HepG2 (cell line): ENCODE measurements at regions not wholly inside any gene's neighbourhood (a gene's known extent, or its start where the extent isn't known, plus 50 kb on each side); places are given as distances from the start of the nearest gene placed in this dataset.

Source experiments
- ATAC-seq: fragments of 200-7000 bp; cut with Tn5 transposase; 3 replicates; pipeline ENCODE4 v1.9.1; 2020; ENCODE audit warnings: mild to moderate bottlenecking, moderate library complexity
- BruUV-seq: library from RNA; stranded (reverse); fragments of 400-500 nt; replicated peaks from 2 replicates; lab custom pipeline; 2021; lab: Mats Ljungman, UMichigan
- CTCF ChIA-PET: fragments of 300-600 bp; formaldehyde crosslinking; extraction: SDS; loops from one replicate; lab custom pipeline; 2021; ENCODE audit warnings: low total read pairs, inconsistent platforms, low intra/inter-chr PET ratio; lab: Yijun Ruan, JAX
- POLR2A ChIA-PET: fragments of 350-600 bp; sonication (Branson Sonifier 250); formaldehyde crosslinking; loops from one replicate; lab custom pipeline; 2020; ENCODE audit warnings: antibody characterized with exemption, inconsistent platforms; lab: Yijun Ruan, JAX
- DNase-seq: peaks from one replicate; pipeline ENCODE4 v3.0.0-alpha.2; 2015; ENCODE audit warnings: low spot score
- FAIRE-seq: peaks from 3 replicates; lab custom pipeline; 2011; peaks lifted over from hg19 to GRCh38; lab: Jason Lieb, UNC
- H2AFZ ChIP-seq: one replicate; pipeline ENCODE4 v1.6.1; 2011; ENCODE audit warnings: low read length, inconsistent platforms
- H3K27ac ChIP-seq: fragments of 300-600 bp; 3 replicates; pipeline ENCODE4 v1.8.0; 2011; ENCODE audit warnings: mixed run types, mild to moderate bottlenecking, mixed read lengths, low read length, inconsistent platforms; ENCODE audit not compliant: insufficient read depth; ENCODE audit errors: extremely low read length
- H3K27me3 ChIP-seq, 2 experiments: fragments of 200-600 bp in 1 of 2; 2 replicates in 1 of 2; 3 replicates in 1 of 2; pipeline versions ENCODE4 v1.6.0 to v1.8.0; 2011; ENCODE audit warnings: low read length in 2 of 2, mild to moderate bottlenecking in 2 of 2, moderate library complexity in 2 of 2, inconsistent platforms in 1 of 2; ENCODE audit not compliant: insufficient read depth in 2 of 2, control insufficient read depth in 1 of 2
- H3K36me3 ChIP-seq, 2 experiments: fragments of 200-600 bp in 1 of 2; replicated peaks in 1 of 2; 2 replicates in 1 of 2; 3 replicates in 1 of 2; pipeline versions ENCODE4 v1.5.1 to v1.8.0; 2011; ENCODE audit warnings: low read length in 2 of 2, inconsistent platforms in 1 of 2; ENCODE audit not compliant: insufficient read depth in 2 of 2, control insufficient read depth in 1 of 2
- H3K4me1 ChIP-seq: 2 replicates; pipeline ENCODE4 v1.5.1; 2012; ENCODE audit warnings: low read length, inconsistent platforms; ENCODE audit not compliant: insufficient read depth
- H3K4me2 ChIP-seq: 2 replicates; pipeline ENCODE4 v1.6.0; 2011; ENCODE audit warnings: low read depth, low read length, inconsistent platforms
- H3K4me3 ChIP-seq, 3 experiments: fragments of 200-600 bp in 1 of 3; sonication (generic), shearing (Covaris generic) in 1 of 3; replicated peaks in 1 of 3; 2 replicates each; pipeline ENCODE4 v1.5.1; 2011 to 2016; ENCODE audit warnings: low read length in 3 of 3, inconsistent platforms in 2 of 3, low read depth in 2 of 3, mild to moderate bottlenecking in 2 of 3, control low read depth in 1 of 3, mixed read lengths in 1 of 3; ENCODE audit not compliant: insufficient read depth in 1 of 3
- H3K79me2 ChIP-seq: one replicate; pipeline ENCODE4 v1.6.1; 2011; ENCODE audit warnings: low read length, inconsistent platforms; ENCODE audit not compliant: insufficient read depth
- H3K9ac ChIP-seq: 2 replicates; pipeline ENCODE4 v1.6.0; 2011; ENCODE audit warnings: mild to moderate bottlenecking, low read depth, low read length, inconsistent platforms; ENCODE audit not compliant: insufficient read depth
- H3K9me3 ChIP-seq: 2 replicates; pipeline ENCODE4 v1.5.1; 2012; ENCODE audit warnings: mild to moderate bottlenecking, low read length
- H4K20me1 ChIP-seq: 2 replicates; pipeline ENCODE4 v1.6.0; 2011; ENCODE audit warnings: inconsistent platforms, mild to moderate bottlenecking, low read length, moderate library complexity; ENCODE audit not compliant: insufficient read depth
- BRCA1 ChIP-seq: sonication (generic); formaldehyde crosslinking; IDR thresholded peaks from 2 replicates; pipeline ENCODE4 v1.4.0; 2020; ENCODE audit warnings: missing genetic modification reagents
- CSRNP2 ChIP-seq: sonication (generic); formaldehyde crosslinking; conservative IDR thresholded peaks from 2 replicates; pipeline ENCODE4 v1.8.0; 2022; ENCODE audit warnings: low read depth, missing genetic modification reagents
- GATAD2A ChIP-seq: IDR thresholded peaks from 2 replicates; pipeline ENCODE4 v1.6.1; 2016
- HNRNPLL ChIP-seq: fragments of 200-400 bp; formaldehyde crosslinking; IDR thresholded peaks from 2 replicates; pipeline ENCODE4 v1.6.1; 2017; ENCODE audit warnings: mild to moderate bottlenecking, low read depth, low read length; ENCODE audit not compliant: poor library complexity, severe bottlenecking
- JUN ChIP-seq: sonication (generic); formaldehyde crosslinking; IDR thresholded peaks from 2 replicates; pipeline ENCODE4 v1.4.0; 2020; ENCODE audit warnings: mild to moderate bottlenecking, missing genetic modification reagents
- KDM3A ChIP-seq: IDR thresholded peaks from 2 replicates; pipeline ENCODE4 v1.6.1; 2018; ENCODE audit warnings: low read depth, missing compliant biosample characterization
- PRDM4 ChIP-seq: sonication (generic); formaldehyde crosslinking; IDR thresholded peaks from 2 replicates; pipeline ENCODE4 v1.9.0; 2021; ENCODE audit warnings: missing genetic modification reagents, borderline replicate concordance
- SMAD9 ChIP-seq: sonication (generic); formaldehyde crosslinking; IDR thresholded peaks from 2 replicates; pipeline ENCODE4 v1.5.1; 2020; ENCODE audit warnings: mild to moderate bottlenecking, missing genetic modification reagents
- SOX5 ChIP-seq: IDR thresholded peaks from 2 replicates; pipeline ENCODE4 v1.6.1; 2016; ENCODE audit warnings: borderline replicate concordance
- ZMYM3 ChIP-seq: sonication (generic); formaldehyde crosslinking; IDR thresholded peaks from 2 replicates; pipeline ENCODE4 v1.5.1; 2020; ENCODE audit warnings: mild to moderate bottlenecking, missing genetic modification reagents
- ZNF17 ChIP-seq: sonication (generic); formaldehyde crosslinking; IDR thresholded peaks from 2 replicates; pipeline ENCODE4 v1.5.0; 2020; ENCODE audit warnings: mild to moderate bottlenecking, missing genetic modification reagents
- ZNF275 ChIP-seq: sonication (generic); formaldehyde crosslinking; IDR thresholded peaks from 2 replicates; pipeline ENCODE4 v1.8.0; 2022; ENCODE audit warnings: missing genetic modification reagents, mild to moderate bottlenecking, inconsistent platforms, borderline replicate concordance
- ZNF557 ChIP-seq: sonication (generic); formaldehyde crosslinking; IDR thresholded peaks from 2 replicates; pipeline ENCODE4 v1.4.0; 2020; ENCODE audit warnings: missing genetic modification reagents
- ZNF7 ChIP-seq: IDR thresholded peaks from 2 replicates; pipeline ENCODE4 v1.6.1; 2016; ENCODE audit warnings: missing biosample characterization, missing genetic modification reagents
- ZNF83 ChIP-seq: sonication (generic); formaldehyde crosslinking; IDR thresholded peaks from 2 replicates; pipeline ENCODE4 v1.4.0; 2020; ENCODE audit warnings: missing genetic modification reagents, mild to moderate bottlenecking, borderline replicate concordance
- WGBS: methylation state at CpG from one replicate; pipeline ENCODE4 v1.1.6; 2017; ENCODE audit warnings: low lambda C conversion rate; 5-methylcytosine and 5-hydroxymethylcytosine counted together
- in situ Hi-C: cut with HindIII; loops from 2 replicates; pipeline ENCODE4 v1.10.0; 2017; ENCODE audit warnings: low pct_unique_long_range_greater_than_20kb; ENCODE audit not compliant: extremely low pct_ligation_motif_present
- intact Hi-C: fragments of 100-400 bp; cut with micrococcal nuclease; formaldehyde crosslinking; loops from one replicate; pipeline ENCODE4 v1.10.0; 2022; ENCODE audit not compliant: unreplicated experiment

GRCh38 chr16:9622268-9622667, 530.8 kb downstream of the HAPSTR1 start:
- no peak for FAIRE-seq
- POLR2A ChIA-PET: no interaction called here
- H3K9ac ChIP-seq: no peak overlapping the region
- no peak for DNase-seq
- no peaks in the 10 kb centered on the region for H3K36me3 ChIP-seq
- no TSS peak for BruUV-seq
- no peak for ATAC-seq
- no peaks in the 10 kb centered on the region; a peak in 1 of 5 replicates for H3K27me3 ChIP-seq
- no peaks in the 10 kb centered on the region for H3K79me2 ChIP-seq
- CTCF ChIA-PET: no interaction called here
- no peak overlapping the region for H3K27ac ChIP-seq
- peaks cover 8% of the 10 kb centered on the region; the same call in 1 of the 2 replicates for H3K9me3 ChIP-seq
- H4K20me1 ChIP-seq: no peaks in the 10 kb centered on the region
- TF ChIP-seq ZNF7 (CRISPR knock-in tag) (peak; percentile 78; the same call in 1 of the 2 replicates), PRDM4 (CRISPR knock-in tag) (no peak)
- in situ Hi-C loops: no loop called here
- no peak overlapping the region for H3K4me2 ChIP-seq
- WGBS: 1% methylated on average over 4 of the region's 4 CpGs
- no peaks in the 10 kb centered on the region for H3K4me1 ChIP-seq
- intact Hi-C loops: no loop called here
- no peak overlapping the region for H3K4me3 ChIP-seq
- H2AFZ ChIP-seq: no peak overlapping the region

- BruUV-seq: no TSS peak
- no peak for ATAC-seq
- TF ChIP-seq GATAD2A (CRISPR knock-in tag): no peak
- TF ChIP-seq ZNF275 (CRISPR knock-in tag): no peak
- TF ChIP-seq CSRNP2 (CRISPR knock-in tag): no peak
- no peak for TF ChIP-seq ZNF557 (CRISPR knock-in tag)
- TF ChIP-seq ZMYM3 (CRISPR knock-in tag): no peak
- no peak for TF ChIP-seq ZNF17 (CRISPR knock-in tag)
- no peak for TF ChIP-seq ZNF83 (CRISPR knock-in tag)
- TF ChIP-seq KDM3A (CRISPR knock-in tag): no peak
- TF ChIP-seq SMAD9: no peak
- TF ChIP-seq BRCA1: no peak
- TF ChIP-seq JUN (CRISPR knock-in tag): no peak
- TF ChIP-seq HNRNPLL: no peak
- TF ChIP-seq SOX5 (CRISPR knock-in tag): no peak
- no peaks in the 10 kb centered on the region for H4K20me1 ChIP-seq
- H3K79me2 ChIP-seq: no peaks in the 10 kb centered on the region
- no peaks in the 10 kb centered on the region for H3K36me3 ChIP-seq
- no peaks in the 10 kb centered on the region; a peak in 1 of 5 replicates for H3K27me3 ChIP-seq
- peaks cover under 1% of the 10 kb centered on the region; the same call in 1 of the 2 replicates for H3K9me3 ChIP-seq
- ChIA-PET CTCF (no interaction called here), POLR2A (no interaction called here)
- H2AFZ ChIP-seq: no peak overlapping the region
- H3K4me3 ChIP-seq: no peak overlapping the region
- 2% methylated on average over 2 of the region's 2 CpGs for WGBS
- H3K27ac ChIP-seq: no peak overlapping the region
- no peak for DNase-seq
- intact Hi-C loops (no loop called here), in situ Hi-C loops (no loop called here)
- H3K4me1 ChIP-seq: no peaks in the 10 kb centered on the region
- no peak for FAIRE-seq
- no peak overlapping the region for H3K9ac ChIP-seq
- no peak overlapping the region for H3K4me2 ChIP-seq
Observed at GRCh38 chr16:9625122-9625521, 533.7 kb downstream of the HAPSTR1 start.
